ENCODE measurements at regions not wholly inside any gene's neighbourhood (a gene's known extent, or its start where the extent isn't known, plus 50 kb on each side); places are given as distances from the start of the nearest gene placed in this dataset.

GRCh38 chr18:6525604-6526003, 110.9 kb upstream of the L3MBTL4 start:
- TF ChIP-seq RXRA (IDR thresholded peaks at IDR 0.05; ENCODE audit: insufficient read depth, low read depth, low read length), result no peak
- TF ChIP-seq ATF2 (IDR thresholded peaks at IDR 0.05; ENCODE audit: low read length), result no peak
- TF ChIP-seq, protein P1, sequence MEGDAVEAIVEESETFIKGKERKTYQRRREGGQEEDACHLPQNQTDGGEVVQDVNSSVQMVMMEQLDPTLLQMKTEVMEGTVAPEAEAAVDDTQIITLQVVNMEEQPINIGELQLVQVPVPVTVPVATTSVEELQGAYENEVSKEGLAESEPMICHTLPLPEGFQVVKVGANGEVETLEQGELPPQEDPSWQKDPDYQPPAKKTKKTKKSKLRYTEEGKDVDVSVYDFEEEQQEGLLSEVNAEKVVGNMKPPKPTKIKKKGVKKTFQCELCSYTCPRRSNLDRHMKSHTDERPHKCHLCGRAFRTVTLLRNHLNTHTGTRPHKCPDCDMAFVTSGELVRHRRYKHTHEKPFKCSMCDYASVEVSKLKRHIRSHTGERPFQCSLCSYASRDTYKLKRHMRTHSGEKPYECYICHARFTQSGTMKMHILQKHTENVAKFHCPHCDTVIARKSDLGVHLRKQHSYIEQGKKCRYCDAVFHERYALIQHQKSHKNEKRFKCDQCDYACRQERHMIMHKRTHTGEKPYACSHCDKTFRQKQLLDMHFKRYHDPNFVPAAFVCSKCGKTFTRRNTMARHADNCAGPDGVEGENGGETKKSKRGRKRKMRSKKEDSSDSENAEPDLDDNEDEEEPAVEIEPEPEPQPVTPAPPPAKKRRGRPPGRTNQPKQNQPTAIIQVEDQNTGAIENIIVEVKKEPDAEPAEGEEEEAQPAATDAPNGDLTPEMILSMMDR (IDR thresholded peaks at IDR 0.05; ENCODE audit: control extremely low read depth in 1 of 3, insufficient read depth in 1 of 3, low read depth in 1 of 3, low read length in 3 of 3), result no peak
- TF ChIP-seq, protein P2, sequence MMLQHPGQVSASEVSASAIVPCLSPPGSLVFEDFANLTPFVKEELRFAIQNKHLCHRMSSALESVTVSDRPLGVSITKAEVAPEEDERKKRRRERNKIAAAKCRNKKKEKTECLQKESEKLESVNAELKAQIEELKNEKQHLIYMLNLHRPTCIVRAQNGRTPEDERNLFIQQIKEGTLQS (IDR thresholded peaks at IDR 0.05; ENCODE audit: insufficient read depth, low read depth, low read length), result no peak
- TF ChIP-seq SIN3A (conservative IDR thresholded peaks at IDR 0.05 in 1 of 2, IDR thresholded peaks at IDR 0.05 in 1 of 2; ENCODE audit: low read depth in 1 of 2, low read length in 2 of 2), result no peak
